ENCODE measurements at regions not wholly inside any gene's neighbourhood (a gene's known extent, or its start where the extent isn't known, plus 50 kb on each side); places are given as distances from the start of the nearest gene placed in this dataset.

DNA sequence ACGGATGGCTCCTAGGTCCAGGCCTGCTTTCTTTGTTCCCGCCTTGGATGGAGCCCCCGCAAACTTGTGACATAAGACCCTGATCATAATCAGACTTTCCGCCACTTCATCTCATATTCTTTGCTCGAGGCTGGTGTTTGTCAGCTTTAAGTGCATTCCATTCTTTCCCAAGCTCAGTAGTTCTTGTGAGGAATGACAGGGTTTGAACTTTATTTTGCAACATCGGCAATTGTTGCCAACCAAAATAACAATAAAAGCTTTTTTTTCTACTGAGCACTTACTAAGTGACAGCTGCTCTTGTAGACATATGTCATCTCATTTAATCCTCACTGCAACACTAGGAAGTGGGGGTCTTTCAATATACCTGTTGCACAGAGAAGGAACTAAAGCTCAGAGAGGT is 178.8 kb upstream of the ST6GAL2 start:
- TF ChIP-seq, protein P1, sequence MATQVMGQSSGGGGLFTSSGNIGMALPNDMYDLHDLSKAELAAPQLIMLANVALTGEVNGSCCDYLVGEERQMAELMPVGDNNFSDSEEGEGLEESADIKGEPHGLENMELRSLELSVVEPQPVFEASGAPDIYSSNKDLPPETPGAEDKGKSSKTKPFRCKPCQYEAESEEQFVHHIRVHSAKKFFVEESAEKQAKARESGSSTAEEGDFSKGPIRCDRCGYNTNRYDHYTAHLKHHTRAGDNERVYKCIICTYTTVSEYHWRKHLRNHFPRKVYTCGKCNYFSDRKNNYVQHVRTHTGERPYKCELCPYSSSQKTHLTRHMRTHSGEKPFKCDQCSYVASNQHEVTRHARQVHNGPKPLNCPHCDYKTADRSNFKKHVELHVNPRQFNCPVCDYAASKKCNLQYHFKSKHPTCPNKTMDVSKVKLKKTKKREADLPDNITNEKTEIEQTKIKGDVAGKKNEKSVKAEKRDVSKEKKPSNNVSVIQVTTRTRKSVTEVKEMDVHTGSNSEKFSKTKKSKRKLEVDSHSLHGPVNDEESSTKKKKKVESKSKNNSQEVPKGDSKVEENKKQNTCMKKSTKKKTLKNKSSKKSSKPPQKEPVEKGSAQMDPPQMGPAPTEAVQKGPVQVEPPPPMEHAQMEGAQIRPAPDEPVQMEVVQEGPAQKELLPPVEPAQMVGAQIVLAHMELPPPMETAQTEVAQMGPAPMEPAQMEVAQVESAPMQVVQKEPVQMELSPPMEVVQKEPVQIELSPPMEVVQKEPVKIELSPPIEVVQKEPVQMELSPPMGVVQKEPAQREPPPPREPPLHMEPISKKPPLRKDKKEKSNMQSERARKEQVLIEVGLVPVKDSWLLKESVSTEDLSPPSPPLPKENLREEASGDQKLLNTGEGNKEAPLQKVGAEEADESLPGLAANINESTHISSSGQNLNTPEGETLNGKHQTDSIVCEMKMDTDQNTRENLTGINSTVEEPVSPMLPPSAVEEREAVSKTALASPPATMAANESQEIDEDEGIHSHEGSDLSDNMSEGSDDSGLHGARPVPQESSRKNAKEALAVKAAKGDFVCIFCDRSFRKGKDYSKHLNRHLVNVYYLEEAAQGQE (IDR thresholded peaks at IDR 0.05; ENCODE audit: insufficient read depth in 1 of 2, low read depth in 2 of 2, low read length in 2 of 2): no peak
- no peak for TF ChIP-seq SIN3A (IDR thresholded peaks at IDR 0.05; ENCODE audit: borderline replicate concordance, insufficient read depth, low read length)
- no peak for TF ChIP-seq FOXP2 (optimal IDR thresholded peaks at IDR 0.05; ENCODE audit: borderline replicate concordance, extremely low read depth, extremely low read length, insufficient read depth)
- no peak for TF ChIP-seq POLR2AphosphoS5 (IDR thresholded peaks at IDR 0.05; ENCODE audit: low read depth, low read length)
- no peak for TF ChIP-seq TAF1 (IDR thresholded peaks at IDR 0.05; ENCODE audit: borderline replicate concordance, insufficient read depth, low read length)

DNA sequence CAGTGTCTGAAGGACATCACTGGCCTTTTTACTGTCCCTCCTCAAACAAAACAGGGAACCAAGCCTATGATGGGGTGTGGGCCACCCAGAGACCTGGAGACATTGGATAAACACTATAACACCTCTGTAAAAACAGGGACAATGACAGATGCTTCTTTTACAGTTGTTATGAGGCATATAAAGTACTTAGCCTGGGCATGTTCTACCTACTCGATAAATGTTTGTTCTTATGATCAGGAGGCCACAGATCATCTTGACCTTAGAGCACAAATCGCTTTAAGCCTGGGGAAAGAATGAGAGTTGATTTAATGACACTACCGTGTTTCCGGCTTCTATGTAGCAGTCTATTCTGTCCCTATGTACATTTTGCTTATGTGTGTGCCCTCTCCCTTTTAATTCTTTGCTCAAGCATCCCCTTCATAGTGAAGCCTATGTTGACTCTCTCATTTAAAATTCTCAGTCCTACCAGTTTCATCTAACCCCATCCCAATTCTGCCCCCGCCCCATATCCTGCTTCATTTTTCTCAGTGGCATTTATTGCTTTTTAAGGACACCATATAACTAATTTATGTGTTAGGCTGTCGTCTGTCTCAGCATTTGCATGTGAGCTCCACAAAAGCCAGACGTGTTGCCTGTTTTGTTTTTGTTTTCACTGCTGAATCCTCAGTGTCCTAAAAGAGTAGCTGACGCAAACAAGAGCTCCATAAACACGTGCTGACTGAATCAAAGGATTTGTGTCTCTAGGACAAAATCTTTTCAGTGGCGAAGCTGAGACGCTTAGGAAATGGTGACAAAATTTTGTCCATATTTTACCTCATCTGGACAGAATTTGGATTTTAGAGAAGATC is 182.3 kb upstream of the ST6GAL2 start:
- TF ChIP-seq, protein P1 (IDR thresholded peaks at IDR 0.05; ENCODE audit: insufficient read depth in 1 of 2, low read depth in 2 of 2, low read length in 2 of 2): no peak
- TF ChIP-seq POLR2AphosphoS5 (IDR thresholded peaks at IDR 0.05; ENCODE audit: low read depth, low read length) (no peak), TAF1 (IDR thresholded peaks at IDR 0.05; ENCODE audit: borderline replicate concordance, insufficient read depth, low read length) (no peak), FOXP2 (optimal IDR thresholded peaks at IDR 0.05; ENCODE audit: borderline replicate concordance, extremely low read depth, extremely low read length, insufficient read depth) (no peak), SIN3A (IDR thresholded peaks at IDR 0.05; ENCODE audit: borderline replicate concordance, insufficient read depth, low read length) (no peak)

DNA sequence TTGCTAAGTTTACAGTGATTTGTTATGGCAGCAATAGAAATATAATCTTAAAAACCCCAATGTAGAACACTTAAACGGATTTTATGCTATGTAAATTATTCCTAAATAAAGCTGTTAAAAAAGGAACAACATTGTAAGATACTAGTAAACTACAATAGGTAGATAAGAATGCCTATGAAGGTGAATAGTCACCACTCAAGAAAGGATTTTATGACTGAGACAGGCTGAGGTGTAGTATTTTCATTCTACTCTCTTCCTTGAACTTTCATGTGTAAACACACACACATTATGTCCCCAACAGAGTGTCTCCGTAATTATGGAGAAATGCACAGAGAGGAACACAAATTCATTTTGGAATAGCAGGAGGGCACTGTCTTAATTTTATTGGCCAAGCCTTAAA is 183.9 kb upstream of the ST6GAL2 start:
- TF ChIP-seq FOXP2 (optimal IDR thresholded peaks at IDR 0.05; ENCODE audit: borderline replicate concordance, extremely low read depth, extremely low read length, insufficient read depth) (no peak), TAF1 (IDR thresholded peaks at IDR 0.05; ENCODE audit: borderline replicate concordance, insufficient read depth, low read length) (no peak), POLR2AphosphoS5 (IDR thresholded peaks at IDR 0.05; ENCODE audit: low read depth, low read length) (no peak), SIN3A (IDR thresholded peaks at IDR 0.05; ENCODE audit: borderline replicate concordance, insufficient read depth, low read length) (no peak)

DNA sequence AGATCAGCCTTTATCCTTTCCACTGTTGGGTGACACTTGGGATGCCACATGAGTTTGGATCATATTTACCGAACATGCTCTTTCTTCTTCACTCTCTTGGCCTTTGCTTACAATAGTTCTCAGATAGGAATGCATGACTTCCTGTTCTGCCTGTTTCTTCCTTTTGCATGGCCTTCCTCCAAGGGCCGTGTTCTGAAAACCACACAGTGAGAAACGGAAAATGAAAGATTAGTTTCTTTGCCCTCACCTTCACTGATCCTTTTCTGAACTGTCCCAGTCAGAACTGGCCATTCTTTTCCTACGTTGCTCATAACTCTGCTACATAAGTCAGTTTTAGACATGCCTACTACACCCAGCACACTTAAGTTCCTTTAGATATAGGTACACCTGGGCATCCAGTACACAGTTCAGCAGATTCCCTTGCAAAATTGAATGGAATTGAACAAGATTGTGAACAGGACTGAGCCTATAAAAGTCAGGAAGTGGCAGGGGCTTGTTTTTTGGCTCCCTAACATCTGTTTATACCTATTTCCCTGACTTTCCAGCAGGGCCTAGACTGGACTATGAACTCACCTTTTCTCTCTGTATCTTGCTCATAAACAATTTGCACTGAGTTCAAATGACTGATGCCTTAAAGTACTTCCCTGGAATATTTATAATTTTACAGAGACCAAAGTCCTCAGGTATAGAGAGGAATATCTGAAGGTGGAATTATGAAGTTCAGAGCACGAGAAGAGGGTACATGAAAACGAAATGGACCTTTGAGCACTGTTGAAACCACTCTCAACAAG is 186.4 kb upstream of the ST6GAL2 start:
- TF ChIP-seq FOXP2 (optimal IDR thresholded peaks at IDR 0.05; ENCODE audit: borderline replicate concordance, extremely low read depth, extremely low read length, insufficient read depth) (no peak), POLR2AphosphoS5 (IDR thresholded peaks at IDR 0.05; ENCODE audit: low read depth, low read length) (no peak), SIN3A (IDR thresholded peaks at IDR 0.05; ENCODE audit: borderline replicate concordance, insufficient read depth, low read length) (no peak), TAF1 (IDR thresholded peaks at IDR 0.05; ENCODE audit: borderline replicate concordance, insufficient read depth, low read length) (no peak)
- TF ChIP-seq, protein P1 (IDR thresholded peaks at IDR 0.05; ENCODE audit: insufficient read depth in 1 of 2, low read depth in 2 of 2, low read length in 2 of 2): no peak

DNA sequence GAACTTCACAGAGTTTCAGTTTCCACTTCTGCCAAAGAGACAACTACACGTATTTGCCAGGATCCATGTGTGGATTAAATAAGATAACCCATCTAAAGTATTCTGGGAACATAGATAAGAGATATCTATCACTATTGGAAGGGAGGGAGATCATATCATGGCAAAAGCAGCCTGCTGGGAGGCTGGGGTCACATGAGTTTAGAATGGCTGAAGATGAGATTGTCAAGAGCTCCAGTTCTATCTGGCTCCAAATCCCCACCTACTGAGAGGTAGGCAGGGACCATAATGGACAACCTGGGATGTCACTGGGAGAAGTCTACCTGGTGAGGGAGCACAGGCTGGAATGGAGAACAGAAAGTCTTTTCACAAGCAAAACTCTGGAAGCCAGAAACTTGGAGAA is 192.6 kb upstream of the ST6GAL2 start:
- TF ChIP-seq FOXP2 (optimal IDR thresholded peaks at IDR 0.05; ENCODE audit: borderline replicate concordance, extremely low read depth, extremely low read length, insufficient read depth) (no peak), SIN3A (IDR thresholded peaks at IDR 0.05; ENCODE audit: borderline replicate concordance, insufficient read depth, low read length) (no peak)
